HG03097 (cell line): ENCODE measurements at regions not wholly inside any gene's neighbourhood (a gene's known extent, or its start where the extent isn't known, plus 50 kb on each side); places are given as distances from the start of the nearest gene placed in this dataset.

Experiments
- ATAC-seq: cut with Tn5 transposase; IDR thresholded peaks from one replicate; pipeline ENCODE4 v1.9.1; 2021; ENCODE audit not compliant: unreplicated experiment, low FRiP score

- no peak for ATAC-seq
Observed at GRCh38 chr1:194273660-194274059, 1087.2 kb upstream of the B3GALT2 start.

DNA sequence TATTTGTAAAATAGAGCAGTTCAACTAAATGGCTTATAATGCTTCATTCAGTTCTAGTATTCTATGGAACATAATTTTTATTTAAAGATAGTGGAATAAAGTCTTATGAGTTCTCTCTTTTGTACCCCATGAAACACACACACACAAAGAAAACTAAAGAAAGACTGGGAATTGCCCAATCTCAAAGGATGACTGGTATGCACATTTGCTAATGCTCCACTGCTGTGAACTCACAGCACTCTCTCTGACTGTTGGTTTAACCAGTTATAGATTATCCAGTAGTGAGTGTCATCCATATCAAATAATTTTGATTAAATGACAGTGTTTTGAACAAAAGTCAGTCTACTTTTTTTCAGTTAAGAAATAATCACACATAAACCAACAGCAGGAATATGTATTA is 1082.4 kb upstream of the B3GALT2 start:
- ATAC-seq, result no peak

DNA sequence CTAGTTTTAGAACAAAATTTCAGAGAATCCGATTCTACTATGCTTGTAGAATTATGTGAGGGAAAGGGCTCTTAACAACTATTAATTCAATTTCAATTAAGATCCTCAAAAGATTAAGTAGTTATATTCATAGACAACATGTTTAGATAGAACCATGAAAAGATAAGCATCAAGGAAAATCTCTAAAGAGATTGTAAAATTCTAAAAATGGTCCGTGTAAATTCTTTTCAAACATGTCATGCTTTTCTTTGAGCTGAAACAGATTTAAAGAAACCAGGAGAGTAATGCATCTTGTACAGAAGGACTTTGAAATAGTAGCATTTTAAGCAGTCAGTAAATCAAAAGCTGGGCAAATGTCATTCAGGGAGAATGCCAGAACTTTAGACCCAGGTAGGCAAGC is 1080.6 kb upstream of the B3GALT2 start:
- ATAC-seq, result no peak

GRCh38 chr1:194256010-194256409 is 1069.6 kb upstream of the B3GALT2 start:
- no peak for ATAC-seq

GRCh38 chr1:194252199-194252598 is 1065.8 kb upstream of the B3GALT2 start:
- no peak for ATAC-seq

GRCh38 chr1:194241215-194241614 is 1054.8 kb upstream of the B3GALT2 start:
- no peak for ATAC-seq

GRCh38 chr1:194233069-194233468 is 1046.7 kb upstream of the B3GALT2 start:
- ATAC-seq, result no peak

DNA sequence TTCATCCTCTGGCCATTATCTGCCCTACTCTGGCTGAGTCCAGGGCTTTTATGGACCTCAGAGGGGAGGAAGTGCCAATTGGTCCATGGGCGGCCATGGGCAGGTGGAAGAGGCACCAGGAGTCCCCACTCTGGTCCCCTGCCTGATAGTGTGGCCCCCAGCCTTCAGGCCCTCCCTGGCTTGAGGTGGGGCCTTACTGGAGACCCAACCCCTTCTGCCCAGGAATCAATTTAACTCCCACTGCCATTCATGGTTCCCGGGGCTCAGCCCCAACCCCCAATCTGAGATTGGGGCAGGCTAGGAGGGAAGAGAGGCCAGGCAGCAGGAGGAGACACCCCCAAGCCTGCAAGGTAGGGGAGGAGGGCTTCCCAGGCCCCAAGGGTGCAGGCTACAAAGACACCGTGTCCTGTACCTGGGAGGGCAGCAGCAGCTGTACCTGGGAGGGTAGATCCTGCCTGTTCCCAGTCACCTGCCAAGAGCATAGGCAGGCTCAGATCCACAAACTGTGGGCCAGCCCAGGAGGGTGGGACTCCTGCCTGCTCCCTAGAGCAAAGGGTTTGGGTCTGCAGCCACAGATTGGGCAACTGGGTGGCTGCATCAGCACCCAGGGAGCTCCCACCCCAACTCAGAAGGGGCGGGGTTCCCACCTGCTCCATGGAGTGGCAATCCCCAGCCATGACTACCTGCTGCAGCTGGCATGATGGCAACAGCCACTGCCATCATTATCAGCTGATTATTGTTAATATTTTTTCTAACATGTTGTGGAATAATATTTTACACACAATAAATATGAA is 1044.1 kb upstream of the B3GALT2 start:
- ATAC-seq, result no peak

DNA sequence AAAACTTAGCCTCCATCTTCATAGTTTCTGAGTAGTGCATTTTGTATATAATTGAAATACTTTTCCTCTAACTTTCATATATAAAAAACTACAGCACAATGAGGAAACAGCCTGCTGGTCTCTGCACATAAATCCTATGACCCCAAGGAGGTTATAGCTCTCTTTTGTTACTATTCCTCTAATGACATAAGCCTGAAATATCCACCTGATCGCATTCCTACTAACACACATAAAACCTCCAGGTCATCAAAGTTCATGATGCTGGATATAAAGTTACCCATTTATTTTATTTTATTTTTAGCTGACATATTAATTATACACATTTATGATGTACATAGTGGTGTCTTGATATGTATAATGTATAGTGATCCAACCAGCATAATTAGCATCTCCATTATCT is 1042.0 kb upstream of the B3GALT2 start:
- ATAC-seq, result no peak

GRCh38 chr1:194227161-194227560 is 1040.7 kb upstream of the B3GALT2 start:
- ATAC-seq, result no peak

DNA sequence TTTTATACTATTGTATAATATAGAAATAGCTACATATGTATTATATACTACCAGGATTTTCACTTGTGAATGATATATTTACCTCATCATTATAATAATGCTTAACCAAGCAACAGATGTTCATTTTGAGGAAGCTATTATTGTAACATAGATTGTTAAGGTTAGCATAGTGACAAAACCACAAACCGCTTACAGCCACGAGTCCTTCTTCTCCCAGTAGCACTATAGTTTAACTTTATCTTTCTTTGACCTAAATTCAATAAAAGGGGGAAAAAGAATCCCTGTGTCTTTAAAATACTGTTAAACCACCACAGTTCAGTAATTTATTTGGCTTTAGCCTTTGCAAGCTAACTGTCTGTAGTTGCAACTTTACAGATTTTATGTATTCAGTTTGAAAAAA is 1039.4 kb upstream of the B3GALT2 start:
- ATAC-seq, result peak; percentile 96

DNA sequence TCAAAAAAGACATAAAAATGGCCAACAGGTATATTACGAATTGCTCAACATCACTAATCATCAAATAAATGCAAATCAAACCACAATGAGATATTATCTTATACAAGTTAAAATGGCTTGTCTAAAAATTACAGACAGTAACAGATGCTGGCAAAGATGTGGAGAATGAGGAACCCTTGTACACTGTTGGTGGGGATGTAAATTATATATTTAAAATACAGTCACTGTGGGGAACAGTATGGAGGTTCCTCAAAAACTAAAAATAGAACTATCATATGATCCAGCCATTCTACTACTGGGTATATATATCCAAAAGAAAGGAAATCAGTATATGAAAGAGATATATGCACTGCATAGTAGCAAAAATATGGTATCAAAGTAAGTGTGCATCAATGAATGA is 1037.2 kb upstream of the B3GALT2 start:
- no peak for ATAC-seq

- no peak for ATAC-seq
Observed at GRCh38 chr1:194215448-194215847, 1029.0 kb upstream of the B3GALT2 start.

GRCh38 chr1:194214735-194215134 is 1028.3 kb upstream of the B3GALT2 start:
- no peak for ATAC-seq

DNA sequence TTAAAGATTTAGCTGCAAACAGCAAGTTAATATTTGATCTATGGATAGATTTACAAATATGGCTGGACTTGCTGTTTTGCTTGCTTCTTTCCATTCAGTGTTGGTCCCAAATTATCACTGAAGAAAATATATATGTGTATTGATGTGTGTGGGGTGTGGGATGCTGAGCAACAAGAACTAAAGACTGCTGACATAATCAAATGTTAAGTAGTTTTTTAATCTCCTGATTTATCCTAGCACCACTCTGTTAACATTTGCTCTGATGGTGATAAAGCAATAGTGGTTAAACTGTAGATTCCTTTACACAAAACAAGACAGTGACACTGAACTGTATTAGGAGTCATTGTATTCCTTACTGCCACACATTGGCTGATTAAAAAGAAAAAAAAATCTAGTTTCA is 1023.5 kb upstream of the B3GALT2 start:
- no peak for ATAC-seq

DNA sequence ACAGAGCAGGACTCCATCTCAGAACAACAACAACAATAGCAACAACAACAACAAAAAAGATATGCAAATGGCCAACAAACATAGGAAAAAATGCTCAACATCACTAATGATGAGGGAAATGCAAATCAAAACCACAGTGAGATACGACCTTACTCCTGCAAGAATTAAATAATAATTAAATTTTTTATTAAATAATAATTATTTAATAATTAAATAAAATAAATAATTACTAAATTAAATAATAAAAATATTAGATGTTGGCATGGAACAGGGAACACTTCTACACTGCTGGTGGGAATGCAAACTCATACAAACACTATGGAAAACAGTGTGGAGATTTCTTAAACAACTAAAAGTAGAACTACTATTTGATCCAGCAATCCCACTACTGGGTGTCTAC is 1022.3 kb upstream of the B3GALT2 start:
- ATAC-seq, result no peak

DNA sequence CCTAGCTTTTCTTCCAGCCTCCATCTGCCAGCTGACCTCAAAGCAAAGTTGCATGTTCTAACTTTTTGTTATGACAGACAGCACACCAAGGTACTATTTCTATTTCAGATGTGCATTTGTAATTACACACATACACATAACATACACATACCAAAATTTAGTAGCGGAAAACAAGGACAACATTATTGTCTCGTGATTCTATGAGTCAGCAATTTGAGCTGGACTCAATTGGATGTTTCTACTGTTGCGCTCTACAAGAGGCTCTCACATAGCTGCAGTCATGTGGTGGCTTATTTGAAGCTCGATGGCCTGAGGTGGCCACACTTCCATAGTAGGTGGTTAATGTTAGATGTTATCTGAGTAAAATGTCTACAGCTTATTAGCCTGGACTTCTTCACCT is 1010.1 kb upstream of the B3GALT2 start:
- no peak for ATAC-seq

- ATAC-seq, result no peak
Observed at GRCh38 chr1:194194724-194195123, 1008.3 kb upstream of the B3GALT2 start.

- no peak for ATAC-seq
Observed at GRCh38 chr1:194184974-194185373, 998.6 kb upstream of the B3GALT2 start.

- no peak for ATAC-seq
Observed at GRCh38 chr1:194184425-194184824, 998.0 kb upstream of the B3GALT2 start.

- no peak for ATAC-seq
Observed at GRCh38 chr1:194181845-194182244, 995.4 kb upstream of the B3GALT2 start.

DNA sequence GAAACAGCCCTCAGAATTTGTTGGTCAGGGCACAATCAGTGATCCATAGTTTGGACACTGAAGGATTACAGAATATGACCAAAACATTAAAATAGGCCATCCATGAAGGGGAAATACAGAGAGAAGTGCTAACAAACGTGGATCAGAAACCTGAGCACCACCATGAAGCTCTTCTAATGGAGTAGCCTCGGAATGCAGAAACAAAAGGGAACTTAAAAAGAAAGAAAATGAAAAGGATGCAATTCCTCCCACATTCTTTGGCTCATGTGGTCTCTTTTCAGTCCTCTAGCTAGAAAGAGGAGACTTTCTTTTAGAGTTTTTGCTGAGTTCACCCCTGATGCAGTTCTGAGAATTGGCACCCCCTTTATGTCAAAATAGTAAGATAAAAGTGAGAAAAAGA is 989.8 kb upstream of the B3GALT2 start:
- ATAC-seq, result no peak

- no peak for ATAC-seq
Observed at GRCh38 chr1:194175251-194175650, 988.8 kb upstream of the B3GALT2 start.
